ENCODE measurements at regions not wholly inside any gene's neighbourhood (a gene's known extent, or its start where the extent isn't known, plus 50 kb on each side); places are given as distances from the start of the nearest gene placed in this dataset.

GRCh38 chr1:191671236-191671635 lies 487.0 kb upstream of the RGS18 start:
- TF ChIP-seq CTCF (IDR thresholded peaks at IDR 0.05): no peak
- no peak for TF ChIP-seq EZH2 (IDR thresholded peaks at IDR 0.05)
- TF ChIP-seq EZH2phosphoT487 (IDR thresholded peaks at IDR 0.05): no peak
